Ovary (tissue), 7 donors: ENCODE measurements at regions not wholly inside any gene's neighbourhood (a gene's known extent, or its start where the extent isn't known, plus 50 kb on each side); places are given as distances from the start of the nearest gene placed in this dataset.

ENCODE experiments used
- DNase-seq, 5 donors: peaks; one replicate each; pipeline ENCODE4 v3.0.0-alpha.2; 2019 to 2020
- H3K27ac ChIP-seq, 2 donors: fragments of 200-600 bp; one replicate each; pipeline versions ENCODE4 v1.5.1 to v1.8.0; 2019 to 2022
- H3K27me3 ChIP-seq: fragments of 200-600 bp; one replicate; pipeline ENCODE4 v1.8.0; 2022
- H3K36me3 ChIP-seq: fragments of 200-600 bp; sonication (generic); one replicate; pipeline ENCODE4 v1.5.1; 2019
- H3K4me1 ChIP-seq: one replicate; pipeline ENCODE4 v1.8.1; 2013; ENCODE audit warnings: mild to moderate bottlenecking, moderate library complexity; ENCODE audit not compliant: insufficient read depth
- H3K4me3 ChIP-seq: fragments of 200-600 bp; sonication (generic); one replicate; pipeline ENCODE4 v1.5.1; 2017
- H3K9me3 ChIP-seq, 2 donors: fragments of 200-600 bp in 1 of 2; sonication (generic) in 1 of 2; one replicate each; pipeline versions ENCODE4 v1.5.1 to v1.8.1; 2013 to 2019; ENCODE audit warnings: mild to moderate bottlenecking in 1 of 2, moderate library complexity in 1 of 2
- EP300 ChIP-seq: sonication (generic); formaldehyde crosslinking; IDR thresholded peaks from one replicate; pipeline ENCODE4 v1.6.1; 2017; ENCODE audit warnings: antibody characterized with exemption
- POLR2A ChIP-seq: fragments of 450-650 bp; IDR thresholded peaks from one replicate; pipeline ENCODE4 v1.6.1; 2017; ENCODE audit warnings: antibody characterized with exemption, mild to moderate bottlenecking, moderate library complexity
- WGBS, 3 donors: extraction: QIAGEN DNeasy Blood & Tissue Kit in 1 of 3; methylation state at CpG; one replicate each; pipeline versions ENCODE4 v1.1.5 to v1.1.7; 2013 to 2017; 5-methylcytosine and 5-hydroxymethylcytosine counted together
- intact Hi-C, 4 donors: fragments of 100-400 bp; cut with DNase I; formaldehyde crosslinking; loops; one replicate each; pipeline versions ENCODE4 v1.11.0 to v1.15.1; 2022 to 2023
- TF ChIP-seq, protein P1 (sequence below), 3 donors: fragments of 450-650 bp in 2 of 3; fragments of 200-600 bp in 1 of 3; IDR thresholded peaks; one replicate each; pipeline versions ENCODE4 v1.5.1 to v1.8.0; 2016 to 2022; ENCODE audit warnings: antibody characterized with exemption in 3 of 3, mild to moderate bottlenecking in 1 of 3
- donor health status: DM: no; HTN: no; CAD: no; lungs with moderate emphysema.
- donor health status: DM: no; HTN: no; CAD: no.
- donor health status: Bipolar disorder and iron deficiency.
- donor health status: DM: no; HTN: no; CAD: no.
- donor health status: DM: yes; HTN: yes; CAD: no.

DNA sequence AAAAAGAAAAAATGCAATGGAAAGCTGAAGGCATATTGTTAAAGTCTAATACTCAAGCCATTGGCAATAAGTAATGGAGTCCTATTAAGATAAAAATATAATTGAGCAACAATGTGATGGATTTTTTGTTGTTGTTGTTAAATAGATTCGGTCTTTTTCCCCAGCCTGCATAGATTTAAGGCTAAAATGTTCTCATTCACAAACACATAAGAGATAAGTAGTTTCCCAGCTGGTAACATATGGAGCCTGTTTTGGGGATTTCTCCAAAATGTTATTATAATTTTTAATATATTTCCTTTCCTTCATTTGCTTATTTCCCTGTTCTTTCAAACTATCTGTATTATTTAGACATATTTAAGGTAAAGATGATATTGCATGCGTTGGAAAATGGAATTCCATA is 1149.1 kb upstream of the PRR20A start:
- DNase-seq: no peak
- TF ChIP-seq EP300: no peak
- TF ChIP-seq, protein P1, sequence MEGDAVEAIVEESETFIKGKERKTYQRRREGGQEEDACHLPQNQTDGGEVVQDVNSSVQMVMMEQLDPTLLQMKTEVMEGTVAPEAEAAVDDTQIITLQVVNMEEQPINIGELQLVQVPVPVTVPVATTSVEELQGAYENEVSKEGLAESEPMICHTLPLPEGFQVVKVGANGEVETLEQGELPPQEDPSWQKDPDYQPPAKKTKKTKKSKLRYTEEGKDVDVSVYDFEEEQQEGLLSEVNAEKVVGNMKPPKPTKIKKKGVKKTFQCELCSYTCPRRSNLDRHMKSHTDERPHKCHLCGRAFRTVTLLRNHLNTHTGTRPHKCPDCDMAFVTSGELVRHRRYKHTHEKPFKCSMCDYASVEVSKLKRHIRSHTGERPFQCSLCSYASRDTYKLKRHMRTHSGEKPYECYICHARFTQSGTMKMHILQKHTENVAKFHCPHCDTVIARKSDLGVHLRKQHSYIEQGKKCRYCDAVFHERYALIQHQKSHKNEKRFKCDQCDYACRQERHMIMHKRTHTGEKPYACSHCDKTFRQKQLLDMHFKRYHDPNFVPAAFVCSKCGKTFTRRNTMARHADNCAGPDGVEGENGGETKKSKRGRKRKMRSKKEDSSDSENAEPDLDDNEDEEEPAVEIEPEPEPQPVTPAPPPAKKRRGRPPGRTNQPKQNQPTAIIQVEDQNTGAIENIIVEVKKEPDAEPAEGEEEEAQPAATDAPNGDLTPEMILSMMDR (IDR thresholded peaks at IDR 0.05): no peak
- TF ChIP-seq POLR2A: no peak
- H3K4me3 ChIP-seq: no peak overlapping the region
- no peaks in the 10 kb centered on the region for H3K27me3 ChIP-seq
- H3K27ac ChIP-seq: no peak overlapping the region
- no peaks in the 10 kb centered on the region for H3K36me3 ChIP-seq
- intact Hi-C loops: no loop called here
- H3K4me1 ChIP-seq: no peaks in the 10 kb centered on the region
- no peaks in the 10 kb centered on the region for H3K9me3 ChIP-seq
- 3 to 17% (median 5%) methylated on average over 2 of the region's 2 CpGs for WGBS, 3 donors

DNA sequence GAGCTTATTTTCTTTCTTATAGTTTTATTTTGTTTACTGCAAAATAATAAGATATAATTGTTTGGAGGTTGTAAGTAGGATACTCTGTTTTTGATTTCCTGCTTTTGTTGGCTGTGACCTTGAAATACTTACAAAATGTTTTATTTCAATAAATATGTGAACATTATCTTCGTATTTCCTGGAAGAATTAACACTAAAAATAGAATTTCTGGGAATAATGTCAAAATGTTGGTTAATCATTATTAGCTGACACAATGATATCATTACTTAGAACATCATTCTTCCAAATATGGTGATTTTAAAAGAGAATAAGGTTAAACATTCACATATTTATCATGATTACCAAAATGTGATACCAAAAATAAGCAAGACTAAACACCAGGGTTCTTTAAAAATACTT is 1148.6 kb upstream of the PRR20A start:
- Histone ChIP-seq H3K36me3 (no peaks in the 10 kb centered on the region), H3K27me3 (no peaks in the 10 kb centered on the region), H3K4me3 (no peak overlapping the region), H3K27ac (no peak overlapping the region), H3K4me1 (no peaks in the 10 kb centered on the region), H3K9me3 (no peaks in the 10 kb centered on the region)
- no peak for DNase-seq
- intact Hi-C loops: no loop called here
- TF ChIP-seq EP300 (no peak), POLR2A (no peak)
- TF ChIP-seq, protein P1 (IDR thresholded peaks at IDR 0.05): no peak
- 0 to 2% (median 1%) methylated on average over 1 of the region's 1 CpG for WGBS, 3 donors

DNA sequence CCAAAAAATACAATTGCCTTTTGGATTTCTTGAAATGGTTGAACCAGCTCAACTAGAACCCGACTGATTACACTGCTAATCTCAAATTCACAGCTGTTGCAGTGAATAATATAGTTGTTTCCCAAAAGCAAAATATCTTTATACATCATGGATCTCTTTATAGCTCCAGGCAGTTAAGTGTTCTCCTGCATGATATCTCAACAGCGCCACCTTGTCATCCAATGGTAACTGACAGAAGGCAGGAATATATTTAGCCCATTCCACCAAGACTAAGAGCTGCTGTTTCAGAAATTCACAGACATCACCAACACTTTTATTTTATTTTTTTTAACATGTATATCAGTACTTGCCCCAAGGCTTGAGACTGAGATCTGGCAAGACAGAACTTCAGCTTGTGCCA is 1141.0 kb upstream of the PRR20A start:
- no peaks in the 10 kb centered on the region for H3K27me3 ChIP-seq
- TF ChIP-seq, protein P1 (IDR thresholded peaks at IDR 0.05): no peak
- TF ChIP-seq EP300: no peak
- TF ChIP-seq POLR2A: no peak
- intact Hi-C loops: no loop called here
- no peak overlapping the region for H3K27ac ChIP-seq
- H3K4me1 ChIP-seq: no peaks in the 10 kb centered on the region
- whole genome bisulfite sequencing, 3 donors: 65 to 83% (median 68%) methylated on average over 2 of the region's 2 CpGs
- no peak overlapping the region for H3K4me3 ChIP-seq
- no peaks in the 10 kb centered on the region for H3K36me3 ChIP-seq
- no peaks in the 10 kb centered on the region for H3K9me3 ChIP-seq
- no peak for DNase-seq

DNA sequence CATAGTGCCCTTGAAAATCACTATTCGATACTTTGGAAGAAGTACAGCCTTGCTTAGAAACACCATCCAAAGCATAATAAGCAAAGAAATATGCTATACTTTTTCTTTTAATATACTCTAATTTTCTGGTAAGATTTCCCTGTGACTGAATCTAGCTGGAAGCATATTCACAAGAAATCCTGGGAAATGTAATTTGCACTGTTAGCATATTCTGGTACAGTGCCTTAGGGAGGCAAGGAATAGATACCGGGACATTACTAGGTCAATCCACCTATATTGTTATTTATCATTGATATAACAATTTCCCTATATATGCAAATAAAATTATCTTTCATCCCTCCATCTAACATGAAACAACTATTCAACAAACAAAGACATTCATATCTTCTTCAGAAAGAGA is 1131.3 kb upstream of the PRR20A start:
- no peaks in the 10 kb centered on the region for H3K27me3 ChIP-seq
- TF ChIP-seq POLR2A (no peak), EP300 (no peak)
- TF ChIP-seq, protein P1 (IDR thresholded peaks at IDR 0.05): no peak
- H3K4me1 ChIP-seq: no peaks in the 10 kb centered on the region
- H3K4me3 ChIP-seq: no peak overlapping the region
- no peaks in the 10 kb centered on the region for H3K9me3 ChIP-seq
- intact Hi-C loops: no loop called here
- 73 to 88% (median 84%) methylated on average over 2 of the region's 2 CpGs for WGBS, 3 donors
- no peak for DNase-seq
- H3K27ac ChIP-seq: no peak overlapping the region
- H3K36me3 ChIP-seq: no peaks in the 10 kb centered on the region

DNA sequence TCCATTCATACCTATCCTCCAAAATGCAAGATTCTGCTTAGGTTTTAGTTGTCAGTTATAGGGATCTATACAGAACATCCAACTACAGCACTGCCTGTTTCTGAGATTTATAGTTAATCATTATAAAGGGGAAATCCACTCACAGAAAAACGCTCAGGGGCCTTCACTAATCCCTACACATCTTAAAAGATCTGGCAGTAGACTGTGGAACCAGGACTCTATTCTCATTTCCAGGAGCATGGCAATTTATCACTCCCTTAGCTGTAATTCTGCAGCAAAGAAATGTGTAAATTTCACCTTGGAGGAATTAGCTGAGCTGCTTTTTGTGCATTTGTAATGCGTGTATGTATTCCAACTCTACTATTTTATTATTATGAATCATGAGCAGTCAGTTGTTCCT is 1128.1 kb upstream of the PRR20A start:
- WGBS, 3 donors: 62 to 73% (median 63%) methylated on average over 2 of the region's 2 CpGs
- intact Hi-C loops: no loop called here
- no peaks in the 10 kb centered on the region for H3K27me3 ChIP-seq
- H3K36me3 ChIP-seq: no peaks in the 10 kb centered on the region
- H3K27ac ChIP-seq: no peak overlapping the region
- no peaks in the 10 kb centered on the region for H3K4me1 ChIP-seq
- no peak overlapping the region for H3K4me3 ChIP-seq
- TF ChIP-seq EP300 (no peak), POLR2A (no peak)
- TF ChIP-seq, protein P1 (IDR thresholded peaks at IDR 0.05): no peak
- no peak for DNase-seq
- no peaks in the 10 kb centered on the region for H3K9me3 ChIP-seq
